ENCODE measurements at regions not wholly inside any gene's neighbourhood (a gene's known extent, or its start where the extent isn't known, plus 50 kb on each side); places are given as distances from the start of the nearest gene placed in this dataset.

DNA sequence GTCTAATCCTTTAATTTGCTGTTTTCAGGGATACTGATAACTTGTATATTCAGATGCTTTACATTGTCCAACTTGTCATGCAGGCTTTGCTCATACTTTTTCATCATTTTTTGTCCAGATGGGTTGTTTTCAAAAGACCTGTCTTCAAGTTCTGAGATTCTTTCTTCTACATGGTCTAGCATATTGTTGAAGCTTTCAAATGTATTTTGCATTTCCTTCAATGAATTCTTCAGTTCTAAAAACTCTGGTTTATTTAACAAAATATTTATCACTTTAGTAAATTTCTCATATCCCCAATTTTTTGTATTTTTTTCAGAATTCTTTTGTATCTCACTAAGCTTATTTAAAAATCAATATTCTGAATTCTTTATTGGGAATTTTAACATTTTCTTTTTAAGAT, 388.3 kb upstream of the IL12A start:
- no peak for TF ChIP-seq CTCF (IDR thresholded peaks at IDR 0.05; ENCODE audit: insufficient read depth, low read depth, low read length, missing control alignments)
- H3K4me3 ChIP-seq (ENCODE audit: low read length), result no peak overlapping the region
- no peak for DNase-seq (ENCODE audit: low read depth)

GRCh38 chr3:159604151-159604581, 384.5 kb upstream of the IL12A start:
- peak; percentile 17 for DNase-seq (ENCODE audit: low read depth)
- TF ChIP-seq CTCF (IDR thresholded peaks at IDR 0.05; ENCODE audit: insufficient read depth, low read depth, low read length, missing control alignments), result no peak
- no peak overlapping the region for H3K4me3 ChIP-seq (ENCODE audit: low read length)

- H3K4me3 ChIP-seq (ENCODE audit: low read length), result no peak overlapping the region
- TF ChIP-seq CTCF (IDR thresholded peaks at IDR 0.05; ENCODE audit: insufficient read depth, low read depth, low read length, missing control alignments), result no peak
- no peak for DNase-seq (ENCODE audit: low read depth)
Observed at GRCh38 chr3:159605101-159605500, 383.5 kb upstream of the IL12A start.

- no peak for TF ChIP-seq CTCF (IDR thresholded peaks at IDR 0.05; ENCODE audit: insufficient read depth, low read depth, low read length, missing control alignments)
- no peak for DNase-seq (ENCODE audit: low read depth)
- H3K4me3 ChIP-seq (ENCODE audit: low read length), result no peak overlapping the region
Observed at GRCh38 chr3:159605776-159606175, 382.9 kb upstream of the IL12A start.

DNA sequence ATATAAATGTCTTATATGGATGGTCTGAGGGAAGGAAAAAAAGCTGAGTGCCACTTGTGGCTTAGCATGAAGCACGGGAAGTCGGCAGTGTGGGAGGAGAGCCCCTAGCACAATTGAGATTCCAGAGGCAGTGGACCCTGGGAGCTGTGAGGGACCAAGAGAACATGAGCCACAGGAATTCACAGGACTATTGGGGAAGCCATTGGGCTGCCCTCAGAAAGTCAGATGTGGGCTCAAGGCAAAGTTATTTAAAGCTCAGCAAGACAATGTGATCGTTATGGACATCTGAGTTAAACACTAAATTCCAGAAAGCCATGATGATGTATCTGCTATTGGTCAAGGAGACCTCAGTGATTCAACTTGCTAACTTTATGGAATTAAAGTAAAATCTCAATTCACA, 380.8 kb upstream of the IL12A start:
- no peak overlapping the region for H3K4me3 ChIP-seq (ENCODE audit: low read length)
- TF ChIP-seq CTCF (IDR thresholded peaks at IDR 0.05; ENCODE audit: insufficient read depth, low read depth, low read length, missing control alignments), result no peak
- no peak for DNase-seq (ENCODE audit: low read depth)

DNA sequence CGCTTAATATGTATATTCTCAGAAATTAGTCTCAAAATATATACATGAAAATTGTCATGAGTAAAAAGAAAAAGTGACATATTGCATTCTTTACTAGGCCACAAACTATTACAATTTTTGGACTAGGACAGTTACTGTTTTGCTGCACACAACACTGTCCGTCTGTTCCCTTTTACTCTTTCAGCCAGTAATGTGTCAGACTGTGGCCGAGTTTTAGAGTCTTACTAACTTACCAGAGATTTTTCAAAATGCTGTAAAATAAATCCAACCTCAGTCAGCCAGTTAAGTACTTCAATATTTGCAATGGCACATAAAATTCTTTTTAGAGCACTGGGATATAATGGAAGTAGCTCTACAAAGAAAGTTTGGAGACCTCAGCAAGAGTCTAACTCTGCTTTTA, 380.3 kb upstream of the IL12A start:
- H3K4me3 ChIP-seq (ENCODE audit: low read length), result no peak overlapping the region
- no peak for TF ChIP-seq CTCF (IDR thresholded peaks at IDR 0.05; ENCODE audit: insufficient read depth, low read depth, low read length, missing control alignments)
- DNase-seq (ENCODE audit: low read depth), result no peak

- TF ChIP-seq CTCF (IDR thresholded peaks at IDR 0.05; ENCODE audit: insufficient read depth, low read depth, low read length, missing control alignments), result no peak
Observed at GRCh38 chr3:159609625-159610024, 379.0 kb upstream of the IL12A start.

More at GRCh38 chr3:159609625-159610024, 379.0 kb upstream of the IL12A start:
- no peak overlapping the region for H3K4me3 ChIP-seq (ENCODE audit: low read length)
- DNase-seq (ENCODE audit: low read depth), result no peak
